ENCODE measurements at regions not wholly inside any gene's neighbourhood (a gene's known extent, or its start where the extent isn't known, plus 50 kb on each side); places are given as distances from the start of the nearest gene placed in this dataset.

DNA sequence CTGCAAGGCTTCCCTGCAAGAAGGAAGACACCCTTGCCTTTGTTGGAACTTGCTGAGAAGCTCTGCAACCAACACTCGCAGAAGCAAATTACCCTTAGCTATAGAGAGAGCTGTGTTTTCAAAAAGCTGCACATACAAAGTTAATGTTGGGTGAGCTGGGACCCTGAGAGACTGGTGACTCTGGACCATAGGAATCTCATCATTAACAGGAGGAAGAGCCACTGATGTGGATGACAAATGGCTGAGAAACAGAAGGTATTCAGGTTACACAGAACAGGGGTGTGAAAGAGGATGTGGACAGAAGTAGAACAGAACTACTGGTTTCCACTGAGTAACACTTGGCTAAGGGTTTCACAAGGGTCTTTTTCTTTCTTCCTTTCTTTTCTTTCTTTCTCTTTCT is 493.5 kb downstream of the IRX1 start:
- intact Hi-C loops (cut with DNase I), result no loop called here
- Histone ChIP-seq H3K36me3 (no peaks in the 10 kb centered on the region), H3K4me1 (ENCODE audit: insufficient read depth) (no peaks in the 10 kb centered on the region), H3K27ac (no peak overlapping the region), H3K9me3 (no peaks in the 10 kb centered on the region), H3K4me3 (no peak overlapping the region), H3K27me3 (no peaks in the 10 kb centered on the region)
- 75 to 86% (median 76%) methylated on average over 1 of the region's 1 CpG for WGBS, 3 donors
- DNase-seq, result no peak
- TF ChIP-seq, protein P1, sequence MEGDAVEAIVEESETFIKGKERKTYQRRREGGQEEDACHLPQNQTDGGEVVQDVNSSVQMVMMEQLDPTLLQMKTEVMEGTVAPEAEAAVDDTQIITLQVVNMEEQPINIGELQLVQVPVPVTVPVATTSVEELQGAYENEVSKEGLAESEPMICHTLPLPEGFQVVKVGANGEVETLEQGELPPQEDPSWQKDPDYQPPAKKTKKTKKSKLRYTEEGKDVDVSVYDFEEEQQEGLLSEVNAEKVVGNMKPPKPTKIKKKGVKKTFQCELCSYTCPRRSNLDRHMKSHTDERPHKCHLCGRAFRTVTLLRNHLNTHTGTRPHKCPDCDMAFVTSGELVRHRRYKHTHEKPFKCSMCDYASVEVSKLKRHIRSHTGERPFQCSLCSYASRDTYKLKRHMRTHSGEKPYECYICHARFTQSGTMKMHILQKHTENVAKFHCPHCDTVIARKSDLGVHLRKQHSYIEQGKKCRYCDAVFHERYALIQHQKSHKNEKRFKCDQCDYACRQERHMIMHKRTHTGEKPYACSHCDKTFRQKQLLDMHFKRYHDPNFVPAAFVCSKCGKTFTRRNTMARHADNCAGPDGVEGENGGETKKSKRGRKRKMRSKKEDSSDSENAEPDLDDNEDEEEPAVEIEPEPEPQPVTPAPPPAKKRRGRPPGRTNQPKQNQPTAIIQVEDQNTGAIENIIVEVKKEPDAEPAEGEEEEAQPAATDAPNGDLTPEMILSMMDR (IDR thresholded peaks at IDR 0.05), result no peak
- TF ChIP-seq EP300 (IDR thresholded peaks at IDR 0.05), result no peak
- TF ChIP-seq POLR2A (IDR thresholded peaks at IDR 0.05), result no peak

- no peak for TF ChIP-seq POLR2A (IDR thresholded peaks at IDR 0.05)
- intact Hi-C loops (cut with DNase I), result no loop called here
- 81 to 86% (median 81%) methylated on average over 15 of the region's 15 CpGs for WGBS, 3 donors
Observed at GRCh38 chr5:4093236-4093635, 497.6 kb downstream of the IRX1 start.

DNA sequence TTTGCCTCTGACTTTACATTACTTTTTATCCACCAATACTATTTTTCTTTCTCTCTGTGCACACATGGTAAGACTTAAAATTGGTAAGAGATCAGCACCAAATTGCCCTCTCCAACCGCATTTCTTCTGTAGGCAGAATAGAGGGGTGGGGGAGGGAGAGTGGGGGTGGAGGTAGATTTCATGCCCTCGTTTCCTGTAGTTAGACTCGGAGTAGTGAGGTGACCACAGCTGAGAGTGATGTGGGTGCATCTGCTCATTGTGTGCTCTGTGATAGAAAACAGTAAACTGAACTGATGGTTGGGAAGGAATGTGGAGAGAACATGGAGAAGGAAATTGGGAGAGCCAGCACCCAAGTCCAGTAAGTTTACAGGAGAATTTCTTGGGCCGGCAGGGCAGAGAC is 498.3 kb downstream of the IRX1 start:
- Histone ChIP-seq H3K4me1 (ENCODE audit: insufficient read depth) (no peaks in the 10 kb centered on the region), H3K36me3 (no peaks in the 10 kb centered on the region), H3K9me3 (no peaks in the 10 kb centered on the region), H3K27me3 (no peaks in the 10 kb centered on the region), H3K4me3 (no peak overlapping the region), H3K27ac (no peak overlapping the region)
- intact Hi-C loops (cut with DNase I), result no loop called here
- WGBS, 3 donors, result 64 to 75% (median 70%) methylated on average over 4 of the region's 4 CpGs
- DNase-seq, result no peak
- TF ChIP-seq POLR2A (IDR thresholded peaks at IDR 0.05) (no peak), EP300 (IDR thresholded peaks at IDR 0.05) (no peak)
- TF ChIP-seq, protein P1 (IDR thresholded peaks at IDR 0.05), result no peak

More at GRCh38 chr5:4093236-4093635, 497.6 kb downstream of the IRX1 start:
- Histone ChIP-seq H3K36me3 (no peaks in the 10 kb centered on the region), H3K4me3 (no peak overlapping the region), H3K9me3 (no peaks in the 10 kb centered on the region), H3K27ac (no peak overlapping the region), H3K27me3 (no peaks in the 10 kb centered on the region), H3K4me1 (ENCODE audit: insufficient read depth) (no peaks in the 10 kb centered on the region)
- no peak for DNase-seq

DNA sequence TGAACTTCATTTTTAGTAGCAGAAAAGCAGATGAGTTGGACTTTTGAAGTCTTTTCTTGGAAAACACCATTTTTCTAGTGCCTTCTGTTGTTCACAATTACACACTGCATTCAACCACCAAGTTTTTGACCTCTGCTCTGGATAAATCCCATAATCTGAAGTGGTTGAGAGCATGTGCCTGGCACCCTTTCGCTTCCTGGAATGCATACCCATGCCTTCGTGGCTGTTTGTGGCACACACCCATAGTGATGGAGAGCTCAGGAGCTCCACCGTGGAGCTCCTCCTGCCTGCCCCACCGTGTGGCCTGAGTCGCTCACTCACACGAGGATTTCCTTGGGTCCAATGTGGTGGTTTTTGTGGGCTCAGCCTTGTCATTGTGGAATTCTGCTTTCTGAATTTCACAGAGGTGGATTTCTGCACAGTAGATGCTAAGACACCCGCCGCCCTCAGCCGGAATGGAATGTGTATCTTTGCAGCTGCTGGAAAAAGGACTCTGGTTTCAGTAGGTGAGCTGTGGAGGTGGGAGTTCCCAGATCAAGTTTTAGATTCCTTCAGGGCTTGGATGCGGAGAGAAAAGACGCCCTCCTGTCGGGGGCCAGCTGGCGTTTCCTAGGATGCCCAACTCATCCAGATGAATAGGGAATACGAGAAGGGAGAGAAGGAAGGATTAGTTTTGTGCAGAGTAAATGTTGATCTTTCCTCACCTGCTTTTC is 500.4 kb downstream of the IRX1 start:
- intact Hi-C loops (cut with DNase I), result no loop called here
- WGBS, 3 donors, result 60 to 68% (median 63%) methylated on average over 14 of the region's 14 CpGs
- TF ChIP-seq, protein P1 (IDR thresholded peaks at IDR 0.05), result no peak
- TF ChIP-seq POLR2A (IDR thresholded peaks at IDR 0.05), result no peak
- no peak for TF ChIP-seq EP300 (IDR thresholded peaks at IDR 0.05)

DNA sequence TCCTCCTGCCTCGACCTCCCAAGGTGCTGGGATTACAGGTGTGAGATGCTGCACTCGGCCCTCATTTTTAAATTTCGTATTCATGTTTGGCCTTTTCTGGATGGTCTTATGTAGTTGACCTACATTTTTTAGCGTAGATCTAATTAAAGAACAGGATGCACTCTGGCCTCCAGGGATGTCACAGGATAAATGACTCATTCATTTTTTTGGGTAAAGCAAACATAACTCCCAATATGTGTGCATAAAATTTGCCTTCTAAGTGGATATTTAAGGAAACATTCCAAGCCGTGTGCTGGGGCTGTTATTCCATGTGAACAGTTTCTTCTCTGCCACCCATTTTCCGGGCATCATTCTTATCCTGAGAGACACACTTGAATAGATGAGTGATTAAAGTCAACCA is 501.6 kb downstream of the IRX1 start:
- Histone ChIP-seq H3K9me3 (no peaks in the 10 kb centered on the region), H3K27ac (no peak overlapping the region), H3K27me3 (no peaks in the 10 kb centered on the region), H3K36me3 (no peaks in the 10 kb centered on the region), H3K4me1 (ENCODE audit: insufficient read depth) (no peaks in the 10 kb centered on the region), H3K4me3 (no peak overlapping the region)
- DNase-seq, result no peak
- WGBS, 3 donors, result 70 to 73% (median 72%) methylated on average over 6 of the region's 6 CpGs
- TF ChIP-seq EP300 (IDR thresholded peaks at IDR 0.05), result no peak
- TF ChIP-seq, protein P1 (IDR thresholded peaks at IDR 0.05), result no peak
- TF ChIP-seq POLR2A (IDR thresholded peaks at IDR 0.05), result no peak
- intact Hi-C loops (cut with DNase I), result no loop called here

More for the DNA sequence above, 500.4 kb downstream of the IRX1 start:
- Histone ChIP-seq H3K4me1 (ENCODE audit: insufficient read depth) (no peaks in the 10 kb centered on the region), H3K36me3 (no peaks in the 10 kb centered on the region), H3K9me3 (no peaks in the 10 kb centered on the region), H3K27ac (no peak overlapping the region), H3K27me3 (no peaks in the 10 kb centered on the region), H3K4me3 (no peak overlapping the region)
- DNase-seq, result no peak

Data from ovary (tissue), 7 donors.